GM19452 (cell line): ENCODE measurements at regions not wholly inside any gene's neighbourhood (a gene's known extent, or its start where the extent isn't known, plus 50 kb on each side); places are given as distances from the start of the nearest gene placed in this dataset.
"Not testable (repeated sequence)": the region's sequence is repeated elsewhere in the genome, so short reads cannot be mapped to it uniquely, and the experiment has no call there.

Experiments used
- ATAC-seq: cut with Tn5 transposase; IDR thresholded peaks from one replicate; pipeline ENCODE4 v1.9.1; 2021; ENCODE audit not compliant: unreplicated experiment

GRCh38 chr21:14617871-14618270 lies 71.8 kb upstream of the SAMSN1 start:
- no peak for ATAC-seq

- no peak for ATAC-seq
Observed at GRCh38 chr21:14617040-14617393, 70.9 kb upstream of the SAMSN1 start.

- no peak for ATAC-seq
Observed at GRCh38 chr21:14616380-14617039, 70.4 kb upstream of the SAMSN1 start.

GRCh38 chr21:14615359-14615974 lies 69.4 kb upstream of the SAMSN1 start:
- no peak for ATAC-seq

DNA sequence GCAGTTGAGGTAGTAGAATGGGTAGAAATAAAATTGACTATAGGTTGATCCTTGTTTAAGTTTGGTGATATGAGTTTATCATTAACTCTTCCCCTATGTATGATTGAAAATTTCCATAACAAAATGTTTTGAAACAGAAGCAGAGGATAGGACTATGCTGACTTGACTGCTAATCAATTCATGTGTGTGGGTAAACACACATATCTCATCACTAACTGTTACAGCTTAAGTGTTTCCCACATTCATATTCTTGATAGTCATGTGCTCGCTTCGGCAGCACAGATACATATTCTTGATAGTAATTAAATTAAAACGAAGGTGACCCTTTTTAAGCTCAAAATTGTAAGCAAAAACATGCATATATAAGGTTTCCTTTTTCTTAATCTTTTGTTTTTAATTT lies 68.2 kb upstream of the SAMSN1 start:
- no peak for ATAC-seq

- no peak for ATAC-seq
Observed at GRCh38 chr21:14613486-14614224, 67.5 kb upstream of the SAMSN1 start.

GRCh38 chr21:14610119-14610518 lies 64.0 kb upstream of the SAMSN1 start:
- ATAC-seq: not testable (repeated sequence)

GRCh38 chr21:14609274-14609673 lies 63.2 kb upstream of the SAMSN1 start:
- no peak for ATAC-seq

GRCh38 chr21:14607262-14607661 lies 61.1 kb upstream of the SAMSN1 start:
- no peak for ATAC-seq

GRCh38 chr21:14603202-14603601 lies 57.1 kb upstream of the SAMSN1 start:
- no peak for ATAC-seq

DNA sequence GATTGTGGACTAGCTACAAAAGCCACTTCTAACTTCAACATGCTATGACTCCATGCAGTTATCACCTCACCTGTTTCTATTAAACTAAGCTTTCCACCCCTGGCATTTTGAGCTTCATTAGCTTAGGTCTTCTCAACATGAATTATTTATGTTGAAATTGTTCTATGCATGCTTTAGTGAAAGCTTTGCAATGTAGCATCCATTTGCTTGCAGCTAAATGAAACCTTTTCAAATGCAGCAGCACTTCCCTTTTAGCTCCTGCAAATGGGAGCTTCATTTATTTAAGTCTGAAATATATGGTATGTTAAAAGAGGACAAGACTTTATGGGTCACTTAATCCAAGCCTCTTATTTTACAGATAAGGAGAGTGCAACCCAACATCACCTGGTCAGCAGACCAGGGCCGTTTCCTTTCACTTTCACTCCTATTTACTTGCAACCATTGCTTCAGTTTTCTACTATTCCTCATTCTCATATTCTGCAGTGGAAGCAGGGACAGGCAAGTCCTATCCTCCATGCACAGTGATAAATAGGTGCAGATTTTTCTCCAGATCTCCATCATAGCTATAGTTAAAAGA lies 56.4 kb upstream of the SAMSN1 start:
- ATAC-seq: peak; percentile 75

GRCh38 chr21:14600569-14601297 lies 54.6 kb upstream of the SAMSN1 start:
- no peak for ATAC-seq

DNA sequence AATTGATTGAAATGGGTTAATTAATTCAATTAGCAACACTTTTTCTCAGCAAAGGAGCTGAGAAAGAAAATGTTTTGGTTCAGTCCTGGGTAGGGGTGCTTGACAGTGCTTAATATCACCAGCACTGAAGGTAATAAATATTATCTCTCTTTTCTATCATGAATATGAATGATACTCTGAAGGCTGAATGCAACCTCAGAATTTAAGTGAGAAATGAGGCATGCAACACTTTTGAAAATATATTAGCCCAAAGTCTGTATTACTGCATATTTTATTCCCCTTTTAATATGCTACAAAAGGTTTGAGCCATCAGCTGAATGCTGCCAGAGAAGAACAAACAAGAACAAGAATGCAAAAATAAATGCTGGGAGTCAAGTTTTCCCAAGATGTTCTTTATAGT lies 52.0 kb upstream of the SAMSN1 start:
- no peak for ATAC-seq
